ENCODE measurements at regions not wholly inside any gene's neighbourhood (a gene's known extent, or its start where the extent isn't known, plus 50 kb on each side); places are given as distances from the start of the nearest gene placed in this dataset.
A peak's percentile ranks its signal among the peaks of the same experiment; 100 is the strongest.

GRCh38 chr6:1233924-1234323 is 78.0 kb upstream of the FOXQ1 start:
- H3K27ac ChIP-seq (ENCODE audit: low read depth in 1 of 2, low read length in 2 of 2), result no peak overlapping the region
- H2AFZ ChIP-seq (ENCODE audit: insufficient read depth, low read depth, low read length, poor library complexity, severe bottlenecking), result no peak overlapping the region
- no peaks in the 10 kb centered on the region for H3K36me3 ChIP-seq (replicated peaks in 1 of 2; ENCODE audit: control insufficient read depth in 1 of 2, insufficient read depth in 2 of 2, low read length in 2 of 2)
- WGBS (ENCODE audit: insufficient coverage), result 85% methylated on average over 11 of the region's 11 CpGs
- H3K4me2 ChIP-seq (replicated peaks; ENCODE audit: extremely low read depth, low read length, poor library complexity, severe bottlenecking), result no peak overlapping the region
- H4K20me1 ChIP-seq (ENCODE audit: insufficient read depth, low read length), result no peaks in the 10 kb centered on the region
- Mint-ChIP-seq H3K4me1 (no peaks in the 10 kb centered on the region), H3K36me3 (no peaks in the 10 kb centered on the region), H3K4me3 (no peak overlapping the region), H3K27me3 (ENCODE audit: low read depth in 3 of 3) (peaks cover 2 to 12% (median 5%) of the 10 kb centered on the region in 3 donors), H3K27ac (peak overlapping the region in 1 of 7 donors; percentile 30), H3K9me3 (no peaks in the 10 kb centered on the region)
- no peak for DNase-seq
- no peaks in the 10 kb centered on the region for H3K9me3 ChIP-seq (replicated peaks in 1 of 2; ENCODE audit: control insufficient read depth in 1 of 2, insufficient read depth in 1 of 2, low read length in 2 of 2)
- H3K4me3 ChIP-seq (replicated peaks in 1 of 3; ENCODE audit: low read depth in 2 of 3, low read length in 3 of 3), result no peak overlapping the region
- H3K27me3 ChIP-seq (ENCODE audit: control insufficient read depth in 2 of 2, insufficient read depth in 2 of 2, low read length in 2 of 2), result peaks cover 0 to 2% of the 10 kb centered on the region in 2 donors
- H3K9ac ChIP-seq (ENCODE audit: insufficient read depth, low read length, poor library complexity, severe bottlenecking), result no peak overlapping the region
- intact Hi-C loops (cut with micrococcal nuclease), result no loop called here
- H3K79me2 ChIP-seq (ENCODE audit: insufficient read depth, low read length), result no peaks in the 10 kb centered on the region
- no peaks in the 10 kb centered on the region for H3K4me1 ChIP-seq (ENCODE audit: control insufficient read depth in 1 of 2, insufficient read depth in 2 of 2, low read length in 2 of 2)
- no peak for TF ChIP-seq CTCF (IDR thresholded peaks at IDR 0.05)

- TF ChIP-seq CTCF (IDR thresholded peaks at IDR 0.05), result no peak
- peaks cover 0 to 2% of the 10 kb centered on the region in 2 donors for H3K27me3 ChIP-seq (ENCODE audit: control insufficient read depth in 2 of 2, insufficient read depth in 2 of 2, low read length in 2 of 2)
- Mint-ChIP-seq H3K27me3 (ENCODE audit: low read depth in 3 of 3) (peaks cover 1 to 10% (median 3%) of the 10 kb centered on the region in 3 donors), H3K4me1 (no peaks in the 10 kb centered on the region), H3K27ac (no peak overlapping the region), H3K36me3 (no peaks in the 10 kb centered on the region), H3K9me3 (no peaks in the 10 kb centered on the region), H3K4me3 (no peak overlapping the region)
- H3K9me3 ChIP-seq (replicated peaks in 1 of 2; ENCODE audit: control insufficient read depth in 1 of 2, insufficient read depth in 1 of 2, low read length in 2 of 2), result no peaks in the 10 kb centered on the region
- no peak overlapping the region for H3K4me3 ChIP-seq (replicated peaks in 1 of 3; ENCODE audit: low read depth in 2 of 3, low read length in 3 of 3)
- intact Hi-C loops (cut with micrococcal nuclease), result no loop called here
- H3K4me2 ChIP-seq (replicated peaks; ENCODE audit: extremely low read depth, low read length, poor library complexity, severe bottlenecking), result no peak overlapping the region
- H3K36me3 ChIP-seq (replicated peaks in 1 of 2; ENCODE audit: control insufficient read depth in 1 of 2, insufficient read depth in 2 of 2, low read length in 2 of 2), result no peaks in the 10 kb centered on the region
- H4K20me1 ChIP-seq (ENCODE audit: insufficient read depth, low read length), result no peaks in the 10 kb centered on the region
- WGBS (ENCODE audit: insufficient coverage), result 89% methylated on average over 2 of the region's 3 CpGs
- no peaks in the 10 kb centered on the region for H3K4me1 ChIP-seq (ENCODE audit: control insufficient read depth in 1 of 2, insufficient read depth in 2 of 2, low read length in 2 of 2)
- DNase-seq, result no peak
- no peaks in the 10 kb centered on the region for H3K79me2 ChIP-seq (ENCODE audit: insufficient read depth, low read length)
- H3K9ac ChIP-seq (ENCODE audit: insufficient read depth, low read length, poor library complexity, severe bottlenecking), result no peak overlapping the region
- no peak overlapping the region for H3K27ac ChIP-seq (ENCODE audit: low read depth in 1 of 2, low read length in 2 of 2)
- H2AFZ ChIP-seq (ENCODE audit: insufficient read depth, low read depth, low read length, poor library complexity, severe bottlenecking), result no peak overlapping the region
Observed at GRCh38 chr6:1232578-1232977, 79.3 kb upstream of the FOXQ1 start.
